ENCODE measurements at regions not wholly inside any gene's neighbourhood (a gene's known extent, or its start where the extent isn't known, plus 50 kb on each side); places are given as distances from the start of the nearest gene placed in this dataset.
"Not testable (repeated sequence)": the region's sequence is repeated elsewhere in the genome, so short reads cannot be mapped to it uniquely, and the experiment has no call there.

GRCh38 chr7:39851466-39852045 is 98.5 kb upstream of the CDK13 start:
- Histone ChIP-seq H3K9me3 (ENCODE audit: control insufficient read depth, insufficient read depth, low read length) (no peaks in the 10 kb centered on the region), H3K36me3 (ENCODE audit: control insufficient read depth, low read length) (no peaks in the 10 kb centered on the region), H3K27ac (ENCODE audit: low read depth, low read length) (no peak overlapping the region), H3K79me2 (ENCODE audit: control insufficient read depth, low read length) (no peaks in the 10 kb centered on the region), H3K4me1 (ENCODE audit: control insufficient read depth, low read length) (no peaks in the 10 kb centered on the region), H4K20me1 (ENCODE audit: control insufficient read depth, insufficient read depth, low read depth, low read length) (no peaks in the 10 kb centered on the region), H3K27me3 (ENCODE audit: control insufficient read depth, low read length) (peaks cover 19% of the 10 kb centered on the region), H3F3A (ENCODE audit: control insufficient read depth, insufficient read depth) (no peaks in the 10 kb centered on the region), H3K4me3 (ENCODE audit: low read length) (no peak overlapping the region), H3K9me2 (replicated peaks; ENCODE audit: control insufficient read depth, low read length) (no peaks in the 10 kb centered on the region), H3K4me2 (ENCODE audit: low read length) (no peak overlapping the region)
- TF ChIP-seq CTCF (IDR thresholded peaks at IDR 0.05; ENCODE audit: low read depth, low read length, poor library complexity, severe bottlenecking), result no peak
- TF ChIP-seq EZH2phosphoT487 (IDR thresholded peaks at IDR 0.05; ENCODE audit: borderline replicate concordance, low read length), result no peak

GRCh38 chr7:39854616-39855324 is 95.3 kb upstream of the CDK13 start:
- not testable (repeated sequence) for H3K36me3 ChIP-seq (ENCODE audit: control insufficient read depth, low read length); H3K9me3 ChIP-seq (ENCODE audit: control insufficient read depth, insufficient read depth, low read length); H3K9me2 ChIP-seq (replicated peaks; ENCODE audit: control insufficient read depth, low read length); H3K27ac ChIP-seq (ENCODE audit: low read depth, low read length); H3K79me2 ChIP-seq (ENCODE audit: control insufficient read depth, low read length); H3K4me1 ChIP-seq (ENCODE audit: control insufficient read depth, low read length); H3K4me2 ChIP-seq (ENCODE audit: low read length); H3K4me3 ChIP-seq (ENCODE audit: low read length); H3F3A ChIP-seq (ENCODE audit: control insufficient read depth, insufficient read depth); H4K20me1 ChIP-seq (ENCODE audit: control insufficient read depth, insufficient read depth, low read depth, low read length)
- H3K27me3 ChIP-seq (ENCODE audit: control insufficient read depth, low read length), result peaks cover 24% of the 10 kb centered on the region

- no peaks in the 10 kb centered on the region for H3K79me2 ChIP-seq (ENCODE audit: control insufficient read depth, low read length)
- H4K20me1 ChIP-seq (ENCODE audit: control insufficient read depth, insufficient read depth, low read depth, low read length), result no peaks in the 10 kb centered on the region
- no peaks in the 10 kb centered on the region for H3K36me3 ChIP-seq (ENCODE audit: control insufficient read depth, low read length)
- no peaks in the 10 kb centered on the region for H3K9me2 ChIP-seq (replicated peaks; ENCODE audit: control insufficient read depth, low read length)
- TF ChIP-seq EZH2phosphoT487 (IDR thresholded peaks at IDR 0.05; ENCODE audit: borderline replicate concordance, low read length), result no peak
- TF ChIP-seq CTCF (IDR thresholded peaks at IDR 0.05; ENCODE audit: low read depth, low read length, poor library complexity, severe bottlenecking), result no peak
- H3K27ac ChIP-seq (ENCODE audit: low read depth, low read length), result no peak overlapping the region
- peaks cover 24% of the 10 kb centered on the region for H3K27me3 ChIP-seq (ENCODE audit: control insufficient read depth, low read length)
- no peak overlapping the region for H3K4me3 ChIP-seq (ENCODE audit: low read length)
- H3F3A ChIP-seq (ENCODE audit: control insufficient read depth, insufficient read depth), result no peaks in the 10 kb centered on the region
- no peaks in the 10 kb centered on the region for H3K4me1 ChIP-seq (ENCODE audit: control insufficient read depth, low read length)
- H3K9me3 ChIP-seq (ENCODE audit: control insufficient read depth, insufficient read depth, low read length), result no peaks in the 10 kb centered on the region
- H3K4me2 ChIP-seq (ENCODE audit: low read length), result no peak overlapping the region
These were observed 94.8 kb upstream of the CDK13 start for GRCh38 chr7:39855325-39855674.

GRCh38 chr7:39863675-39864322 is 86.3 kb upstream of the CDK13 start:
- not testable (repeated sequence) for H4K20me1 ChIP-seq (ENCODE audit: control insufficient read depth, insufficient read depth, low read depth, low read length); H3K27me3 ChIP-seq (ENCODE audit: control insufficient read depth, low read length); H3K4me2 ChIP-seq (ENCODE audit: low read length); H3K36me3 ChIP-seq (ENCODE audit: control insufficient read depth, low read length); H3F3A ChIP-seq (ENCODE audit: control insufficient read depth, insufficient read depth); H3K9me3 ChIP-seq (ENCODE audit: control insufficient read depth, insufficient read depth, low read length); H3K79me2 ChIP-seq (ENCODE audit: control insufficient read depth, low read length); H3K4me3 ChIP-seq (ENCODE audit: low read length); H3K27ac ChIP-seq (ENCODE audit: low read depth, low read length); H3K9me2 ChIP-seq (replicated peaks; ENCODE audit: control insufficient read depth, low read length); H3K4me1 ChIP-seq (ENCODE audit: control insufficient read depth, low read length)

- H3F3A ChIP-seq (ENCODE audit: control insufficient read depth, insufficient read depth); H3K79me2 ChIP-seq (ENCODE audit: control insufficient read depth, low read length); H3K4me1 ChIP-seq (ENCODE audit: control insufficient read depth, low read length); H4K20me1 ChIP-seq (ENCODE audit: control insufficient read depth, insufficient read depth, low read depth, low read length); H3K4me3 ChIP-seq (ENCODE audit: low read length); H3K9me3 ChIP-seq (ENCODE audit: control insufficient read depth, insufficient read depth, low read length); H3K36me3 ChIP-seq (ENCODE audit: control insufficient read depth, low read length); H3K27ac ChIP-seq (ENCODE audit: low read depth, low read length); H3K27me3 ChIP-seq (ENCODE audit: control insufficient read depth, low read length); H3K9me2 ChIP-seq (replicated peaks; ENCODE audit: control insufficient read depth, low read length); H3K4me2 ChIP-seq (ENCODE audit: low read length): not testable (repeated sequence)
These were observed 80.1 kb upstream of the CDK13 start for GRCh38 chr7:39869888-39870522.

- not testable (repeated sequence) for H3K79me2 ChIP-seq (ENCODE audit: control insufficient read depth, low read length); H3K9me2 ChIP-seq (replicated peaks; ENCODE audit: control insufficient read depth, low read length); H3K27me3 ChIP-seq (ENCODE audit: control insufficient read depth, low read length); H3K27ac ChIP-seq (ENCODE audit: low read depth, low read length); H3K4me2 ChIP-seq (ENCODE audit: low read length); H3K9me3 ChIP-seq (ENCODE audit: control insufficient read depth, insufficient read depth, low read length); H3K4me1 ChIP-seq (ENCODE audit: control insufficient read depth, low read length); H3K36me3 ChIP-seq (ENCODE audit: control insufficient read depth, low read length); H3F3A ChIP-seq (ENCODE audit: control insufficient read depth, insufficient read depth); H3K4me3 ChIP-seq (ENCODE audit: low read length); H4K20me1 ChIP-seq (ENCODE audit: control insufficient read depth, insufficient read depth, low read depth, low read length)
These were observed 78.4 kb upstream of the CDK13 start for GRCh38 chr7:39871610-39872009.
